GM23248 (cell line): ENCODE measurements at regions not wholly inside any gene's neighbourhood (a gene's known extent, or its start where the extent isn't known, plus 50 kb on each side); places are given as distances from the start of the nearest gene placed in this dataset.

Experiments used
- EZH2 ChIP-seq: fragments of 200-600 bp; sonication (generic); IDR thresholded peaks from 2 replicates; pipeline ENCODE4 v1.6.1; 2018; ENCODE audit warnings: antibody characterized with exemption, mild to moderate bottlenecking; ENCODE audit not compliant: insufficient read depth, poor library complexity, severe bottlenecking
- EZH2phosphoT487 ChIP-seq: fragments of 200-600 bp; sonication (generic); IDR thresholded peaks from 2 replicates; pipeline ENCODE4 v1.6.1; 2018; ENCODE audit warnings: antibody characterized with exemption, moderate library complexity, mild to moderate bottlenecking, low read depth; ENCODE audit not compliant: insufficient read depth

DNA sequence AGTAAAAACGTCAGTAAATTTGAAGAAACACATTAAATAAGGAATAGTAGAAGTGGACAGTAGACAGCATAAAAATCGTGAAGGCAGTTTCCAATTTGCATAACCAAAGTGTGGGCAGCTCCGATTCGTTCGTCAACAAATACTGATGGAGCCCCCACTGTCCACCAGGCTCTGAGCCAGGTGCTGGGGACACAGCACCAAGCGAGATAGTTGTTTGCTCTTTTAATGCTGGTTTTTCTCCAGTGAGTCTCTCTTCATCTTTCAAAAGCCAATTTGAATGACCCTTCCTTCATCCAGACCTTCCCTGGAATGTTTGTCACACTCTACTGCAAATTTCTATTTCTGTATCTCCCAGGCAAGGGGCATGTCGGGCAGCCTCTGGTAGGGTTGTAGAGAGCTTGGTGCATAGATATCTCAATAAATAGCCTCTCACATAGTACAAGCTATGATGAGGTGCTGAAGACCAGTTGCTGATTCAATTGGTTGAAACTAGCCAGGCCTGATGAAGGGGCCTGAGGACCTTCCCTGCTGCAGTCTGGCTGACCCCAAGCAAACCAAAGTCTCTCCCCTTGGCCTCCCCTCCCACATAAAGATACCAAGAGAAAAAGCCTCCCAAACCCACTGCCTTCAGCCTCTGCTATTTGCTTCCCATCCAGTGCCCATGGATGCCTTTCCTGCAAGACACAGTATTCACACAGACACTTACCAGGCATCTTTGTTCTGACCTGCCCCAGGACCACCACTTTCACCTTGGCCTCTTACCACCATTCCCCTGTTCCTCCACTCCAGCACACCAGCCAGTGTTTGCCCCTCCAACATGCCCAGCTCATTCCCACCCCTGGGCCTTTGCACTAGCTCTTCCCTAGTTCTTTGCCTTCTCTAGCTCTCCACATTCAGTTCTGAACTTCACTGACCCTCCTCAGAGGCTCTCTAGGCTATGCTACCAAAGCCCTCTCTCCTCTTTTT lies 125.2 kb downstream of the CEBPB start:
- TF ChIP-seq EZH2 (no peak), EZH2phosphoT487 (no peak)
